HG03457 (cell line): ENCODE measurements at regions not wholly inside any gene's neighbourhood (a gene's known extent, or its start where the extent isn't known, plus 50 kb on each side); places are given as distances from the start of the nearest gene placed in this dataset.

Source experiments
- ATAC-seq: cut with Tn5 transposase; IDR thresholded peaks from one replicate; pipeline ENCODE4 v1.9.1; 2021; ENCODE audit warnings: moderate number of reproducible peaks; ENCODE audit not compliant: unreplicated experiment

- ATAC-seq: no peak
These were observed 245.6 kb upstream of the ADAMTS5 start for GRCh38 chr21:27212441-27212840.

GRCh38 chr21:27209546-27209945, 242.7 kb upstream of the ADAMTS5 start:
- ATAC-seq: no peak

GRCh38 chr21:27206368-27206982, 239.6 kb upstream of the ADAMTS5 start:
- ATAC-seq: no peak

DNA sequence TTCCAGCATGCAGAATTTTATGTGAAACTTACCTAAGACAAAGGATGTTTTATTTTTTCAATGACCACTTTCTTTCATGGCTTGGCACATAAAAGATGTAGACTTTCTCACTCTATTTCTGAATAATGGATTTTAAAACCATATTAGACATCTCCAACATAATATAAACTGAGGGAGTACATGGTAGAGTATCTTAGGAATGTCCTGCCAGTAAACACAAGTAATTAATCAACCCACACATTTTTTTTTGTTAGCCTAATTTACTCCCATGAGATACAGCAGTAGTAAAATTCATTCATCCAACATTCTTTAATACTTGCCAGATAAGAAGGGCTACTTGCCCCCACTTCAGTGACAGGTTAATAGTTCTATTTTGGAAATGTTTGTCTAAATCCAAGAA, 235.4 kb upstream of the ADAMTS5 start:
- ATAC-seq: no peak

DNA sequence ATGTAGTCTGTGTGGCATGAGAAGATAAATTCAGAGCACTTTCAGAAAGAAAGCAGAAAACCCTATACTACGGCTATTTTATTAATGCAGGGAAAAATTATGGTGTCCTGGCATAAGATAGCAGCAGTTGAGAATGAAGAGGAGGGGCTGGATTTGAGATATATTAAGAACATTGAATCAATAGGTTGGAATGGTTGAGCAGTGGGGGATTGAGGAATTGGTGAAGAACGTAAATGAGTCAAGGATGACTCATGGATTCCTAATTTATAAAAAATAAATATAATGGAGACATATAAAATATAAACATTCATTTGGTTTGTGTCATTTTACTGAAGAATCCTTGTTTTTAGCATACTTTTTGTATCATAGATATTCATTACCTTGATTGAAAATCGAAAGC, 234.3 kb upstream of the ADAMTS5 start:
- no peak for ATAC-seq

DNA sequence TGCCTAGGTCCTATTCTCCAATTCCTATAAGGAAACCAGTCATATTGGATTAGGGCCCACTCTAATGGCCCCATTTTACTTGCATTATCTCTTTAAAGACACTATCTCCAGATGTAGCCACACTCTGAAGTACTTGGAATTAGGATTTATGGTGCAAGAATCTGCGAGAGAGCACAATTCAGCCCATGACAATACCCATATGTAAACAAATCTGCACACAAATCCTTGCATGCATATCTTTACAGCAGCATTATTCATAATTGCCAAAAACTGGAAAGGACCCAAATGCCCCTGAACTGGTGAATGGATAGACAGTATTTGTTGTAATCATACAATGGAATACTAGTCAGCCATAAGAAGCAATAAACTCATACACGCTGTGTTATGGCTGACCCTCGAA, 229.8 kb upstream of the ADAMTS5 start:
- no peak for ATAC-seq

DNA sequence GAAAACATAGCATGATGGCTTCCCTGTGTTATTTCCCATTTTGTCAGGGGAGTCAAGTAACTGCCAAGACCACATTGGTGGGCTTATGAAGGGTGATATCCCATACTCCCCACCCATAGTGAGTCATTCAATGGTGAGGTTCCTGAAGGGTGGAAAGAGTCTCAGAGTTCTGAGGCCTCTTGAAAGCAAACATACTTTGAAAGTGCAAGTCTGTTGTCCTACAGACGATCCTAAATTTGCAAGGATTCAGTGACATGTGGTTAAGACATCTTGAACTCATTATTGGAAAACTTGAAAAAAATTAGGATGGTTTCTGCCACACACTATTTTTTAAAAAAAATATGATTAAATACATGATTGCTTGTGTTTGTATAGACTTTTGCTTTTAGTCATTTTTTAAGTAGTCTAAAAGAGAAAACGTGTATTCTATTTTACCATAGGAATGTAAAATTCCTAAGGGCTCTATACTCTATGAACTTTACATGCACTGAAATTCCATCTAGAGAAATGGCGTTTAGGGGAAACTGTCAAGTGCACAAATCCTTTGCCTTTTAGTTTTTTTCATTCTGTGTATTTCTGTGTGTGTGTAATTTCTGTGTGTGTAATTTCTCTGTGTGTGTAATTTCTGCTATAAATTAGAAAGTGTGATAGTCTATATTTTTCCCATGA, 225.5 kb upstream of the ADAMTS5 start:
- ATAC-seq: no peak

DNA sequence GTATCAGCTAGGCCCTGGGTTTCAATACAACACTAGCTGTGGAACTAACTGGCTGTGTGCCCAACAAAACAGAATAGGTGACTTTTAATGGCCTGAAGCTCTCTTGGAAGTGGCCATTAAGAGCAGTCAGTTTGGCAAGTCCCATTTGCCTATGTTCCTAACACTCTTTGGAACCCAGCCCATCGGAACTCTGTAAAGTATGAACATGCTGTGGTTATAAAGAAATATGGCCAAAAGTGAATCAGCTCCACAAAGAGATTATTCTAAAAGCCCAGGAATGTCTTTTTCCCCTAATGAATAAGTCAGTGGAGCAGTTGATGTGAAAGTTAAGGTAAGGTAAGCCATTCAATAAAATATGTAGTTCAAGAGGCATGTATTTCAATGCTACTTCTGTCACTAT, 223.7 kb upstream of the ADAMTS5 start:
- no peak for ATAC-seq

DNA sequence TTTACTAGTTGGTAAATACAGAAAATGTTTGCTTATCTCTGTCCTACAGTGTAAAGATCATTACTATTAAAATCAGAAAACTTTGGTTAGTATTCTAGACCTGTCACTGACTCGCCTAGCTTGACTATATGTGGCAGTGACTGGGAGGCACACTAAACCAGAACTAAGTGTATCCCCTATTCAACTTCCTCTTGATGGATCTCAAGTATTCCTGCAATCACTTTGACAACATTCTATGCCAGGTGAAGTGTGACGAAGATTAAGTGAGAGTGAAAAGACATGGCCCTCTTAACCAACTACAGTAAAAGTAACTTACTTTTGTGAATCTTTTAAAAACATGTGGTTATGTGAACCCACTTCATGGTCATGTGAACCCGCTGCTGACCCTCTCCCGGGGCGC, 223.0 kb upstream of the ADAMTS5 start:
- no peak for ATAC-seq

DNA sequence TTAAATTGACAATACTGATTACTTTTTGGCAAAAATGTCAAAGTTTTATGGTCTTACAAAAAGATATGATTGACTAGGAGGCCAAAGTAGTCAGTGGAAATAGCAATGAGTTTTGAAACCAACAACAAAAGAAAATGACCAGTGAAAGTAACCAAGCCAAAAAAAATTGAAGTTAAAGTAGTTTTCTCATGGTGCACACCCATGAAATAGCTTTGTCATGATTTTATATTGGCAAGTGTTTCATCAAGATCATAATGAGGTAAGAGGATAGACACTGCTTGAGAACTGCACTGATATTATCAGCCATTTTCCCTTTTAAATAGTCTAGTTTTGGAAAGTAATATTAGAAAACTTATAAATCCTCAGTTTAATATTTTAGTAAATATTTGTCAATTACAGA, 206.2 kb upstream of the ADAMTS5 start:
- ATAC-seq: no peak

DNA sequence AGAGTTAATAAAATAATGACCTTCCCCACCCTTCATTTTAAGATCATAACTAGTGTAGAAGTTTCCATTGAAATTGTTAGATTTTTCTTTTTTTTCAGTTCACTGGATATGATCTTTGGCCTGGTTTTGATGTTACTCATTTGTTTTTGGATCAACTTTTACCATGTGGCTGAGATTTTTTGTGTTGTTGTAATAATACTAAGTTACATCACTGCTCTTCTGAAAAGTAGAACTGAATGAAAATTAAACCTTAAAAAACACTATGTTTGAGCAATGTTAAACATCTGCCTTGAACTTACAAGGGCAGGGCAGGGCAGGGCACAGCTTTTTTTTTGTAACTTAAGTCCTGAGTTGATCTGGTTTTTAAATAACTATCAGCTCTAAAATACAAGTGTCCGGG, 204.8 kb upstream of the ADAMTS5 start:
- no peak for ATAC-seq

- no peak for ATAC-seq
These were observed 201.2 kb upstream of the ADAMTS5 start for GRCh38 chr21:27168084-27168483.

- ATAC-seq: no peak
These were observed 197.6 kb upstream of the ADAMTS5 start for GRCh38 chr21:27164208-27165177.

- ATAC-seq: no peak
These were observed 192.1 kb upstream of the ADAMTS5 start for GRCh38 chr21:27158967-27159366.

DNA sequence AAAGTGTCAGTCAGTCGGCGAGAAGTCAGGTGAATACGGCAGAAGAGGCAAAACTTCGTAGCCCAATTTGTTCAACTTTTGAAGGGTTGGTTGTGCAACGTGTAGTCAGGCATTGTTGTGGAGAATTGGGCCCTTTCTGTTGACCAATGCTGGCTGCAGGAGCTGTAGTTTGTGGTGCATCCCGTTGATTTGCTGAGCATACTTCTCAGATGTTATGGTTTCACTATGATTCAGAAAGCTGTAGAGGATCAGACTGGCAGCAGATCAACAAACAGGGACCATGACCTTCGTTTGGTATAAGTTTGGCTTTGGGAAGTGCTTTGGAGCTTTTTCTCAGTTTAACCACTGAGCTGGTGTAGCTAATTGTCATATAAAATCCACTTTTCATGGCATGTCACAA, 190.2 kb upstream of the ADAMTS5 start:
- ATAC-seq: no peak

DNA sequence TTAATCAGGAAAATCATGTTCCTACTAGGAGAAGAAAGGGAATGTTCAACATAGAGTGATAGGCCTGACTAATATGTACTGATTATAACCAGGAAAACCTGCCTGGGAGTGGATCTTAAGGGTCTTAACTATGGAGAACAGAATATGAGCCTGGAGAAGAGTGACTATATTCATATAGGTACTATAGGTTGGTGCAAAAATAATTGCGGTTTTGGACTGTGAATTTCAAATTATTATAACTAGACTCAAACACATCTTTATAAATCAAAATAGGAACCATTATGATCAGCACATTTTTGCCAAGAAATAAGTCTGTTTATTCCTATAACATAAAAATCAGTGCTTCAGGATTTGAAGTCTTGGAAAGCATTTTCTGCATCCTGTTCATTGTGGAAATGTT, 189.8 kb upstream of the ADAMTS5 start:
- ATAC-seq: no peak

DNA sequence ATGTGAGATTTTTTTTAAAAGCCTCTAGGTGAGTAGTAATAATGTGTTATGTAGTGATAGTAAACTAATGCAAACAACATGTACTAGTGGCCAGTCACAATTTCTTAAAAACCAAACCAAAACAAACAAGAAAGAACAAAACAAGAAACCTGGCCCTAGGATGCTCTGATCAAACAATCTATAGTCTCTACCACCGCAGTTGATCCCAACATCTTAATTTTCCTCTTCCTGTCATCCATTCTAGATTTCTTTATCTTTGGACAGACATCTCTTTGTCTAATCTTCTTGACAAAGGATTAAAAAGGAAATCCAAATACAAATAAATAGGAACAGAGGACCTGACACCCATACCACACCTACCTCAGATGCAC, 188.2 kb upstream of the ADAMTS5 start:
- no peak for ATAC-seq

DNA sequence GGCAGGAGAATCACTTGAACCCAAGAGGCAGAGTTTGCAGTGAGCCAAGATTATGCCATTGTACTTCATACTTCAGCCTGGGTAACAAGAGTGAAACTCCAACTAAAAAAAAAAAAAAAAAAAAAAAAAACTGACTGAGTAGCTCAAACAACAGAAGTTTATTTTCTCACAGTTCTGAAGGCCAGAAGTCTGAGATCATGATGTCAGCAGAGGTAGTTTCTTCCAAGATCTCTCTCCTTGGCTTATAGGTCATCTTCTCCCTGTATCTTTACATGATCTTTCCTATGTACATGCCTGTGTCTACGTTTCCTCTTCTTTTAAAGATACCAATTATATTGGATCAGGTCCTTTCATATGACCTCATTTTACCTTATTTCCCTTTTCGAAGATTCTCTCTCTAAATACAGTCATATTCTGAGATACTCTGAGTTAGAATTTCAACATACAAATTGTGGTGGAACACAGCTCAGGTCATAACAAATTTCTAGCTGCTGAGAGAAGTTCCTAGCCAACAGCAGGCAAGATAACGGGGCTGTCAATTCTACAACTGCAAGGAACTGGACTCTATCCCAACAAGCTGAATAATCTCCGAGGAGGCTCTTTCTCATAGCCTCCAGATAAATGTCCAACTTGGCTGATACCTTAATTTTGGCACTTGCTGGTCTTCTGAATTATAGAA, 187.7 kb upstream of the ADAMTS5 start:
- no peak for ATAC-seq

DNA sequence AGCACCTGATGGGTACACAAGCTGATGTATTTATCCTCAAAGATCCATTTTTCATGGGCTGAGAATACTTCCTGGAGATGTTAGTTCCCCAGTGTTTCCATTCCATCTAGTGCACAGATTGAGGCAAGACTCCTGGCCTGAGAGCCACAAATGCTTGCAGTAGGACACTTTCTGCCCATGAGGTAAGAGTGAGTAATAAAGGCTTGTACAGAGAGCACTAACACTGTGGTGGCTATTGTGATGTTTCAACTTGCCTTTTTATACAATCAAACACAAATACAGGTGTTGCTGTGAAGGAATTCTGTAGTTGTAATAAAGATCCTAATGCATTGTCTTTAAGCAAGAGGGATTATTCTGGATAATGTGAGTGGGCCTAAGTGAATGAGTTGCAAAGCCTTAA, 186.1 kb upstream of the ADAMTS5 start:
- no peak for ATAC-seq

- ATAC-seq: no peak
These were observed 182.1 kb upstream of the ADAMTS5 start for GRCh38 chr21:27149034-27149433.

- ATAC-seq: no peak
These were observed 179.4 kb upstream of the ADAMTS5 start for GRCh38 chr21:27146268-27146667.
